Forelimb muscle (tissue), 1 donor: ENCODE measurements at regions not wholly inside any gene's neighbourhood (a gene's known extent, or its start where the extent isn't known, plus 50 kb on each side); places are given as distances from the start of the nearest gene placed in this dataset.

Experiments used
- DNase-seq: peaks from one replicate; pipeline ENCODE4 v3.0.0-alpha.2; 2013; ENCODE audit warnings: low read depth

DNA sequence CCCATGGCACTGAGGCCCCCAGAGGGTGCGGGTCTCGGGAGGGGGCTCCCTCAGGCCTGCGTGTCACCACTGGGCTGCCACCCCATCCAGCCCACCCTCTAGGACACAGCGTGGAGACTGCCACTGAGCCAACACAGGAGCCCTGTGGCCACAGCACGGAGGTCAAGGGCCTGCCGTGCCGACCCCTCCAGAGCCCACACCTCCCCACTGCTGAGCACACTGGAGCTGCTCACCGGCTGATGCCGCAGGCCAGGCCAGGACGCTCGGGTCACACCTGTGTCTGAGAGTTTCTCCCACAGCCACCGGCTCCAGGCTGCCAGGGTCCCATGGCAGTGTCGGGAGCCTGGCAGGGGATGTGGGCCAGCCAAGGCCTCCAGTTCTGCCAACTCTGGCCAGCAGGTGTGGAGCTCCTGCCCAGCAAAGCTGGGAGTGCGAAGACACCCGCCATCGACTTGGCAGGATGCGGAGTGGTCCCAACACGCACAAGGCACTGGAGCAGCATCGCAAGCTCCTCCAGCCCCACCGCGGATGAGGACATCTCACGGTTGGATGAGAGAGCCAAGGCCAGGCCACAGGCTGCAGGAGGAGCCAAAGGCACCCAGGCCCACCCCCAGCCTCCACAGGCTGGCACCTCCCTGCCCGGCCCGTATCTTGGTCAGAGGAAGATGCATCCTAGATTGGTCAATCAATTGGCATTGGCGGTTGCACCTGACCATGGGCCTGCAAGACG is 187.1 kb downstream of the BRD1 start:
- no peak for DNase-seq

DNA sequence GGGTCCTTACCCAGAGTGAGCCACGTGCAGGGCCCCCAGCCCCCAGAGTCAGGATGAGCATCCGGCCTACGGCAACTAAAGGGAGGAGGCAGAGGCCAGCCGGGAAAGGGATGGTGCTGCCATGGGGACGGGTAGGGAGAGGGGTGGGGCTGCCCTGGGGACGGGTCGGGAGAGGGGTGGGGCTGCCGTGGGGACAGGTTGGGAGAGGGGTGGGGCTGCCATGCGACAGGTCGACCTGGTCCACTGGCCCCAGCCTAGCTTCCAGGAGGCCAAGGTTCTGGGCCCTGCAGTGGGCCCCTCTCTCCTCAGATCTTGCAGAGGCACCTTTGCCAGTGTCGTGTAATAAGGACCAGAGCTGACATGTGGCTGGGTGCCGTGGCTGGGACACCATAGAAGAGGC is 187.7 kb downstream of the BRD1 start:
- DNase-seq, result no peak

DNA sequence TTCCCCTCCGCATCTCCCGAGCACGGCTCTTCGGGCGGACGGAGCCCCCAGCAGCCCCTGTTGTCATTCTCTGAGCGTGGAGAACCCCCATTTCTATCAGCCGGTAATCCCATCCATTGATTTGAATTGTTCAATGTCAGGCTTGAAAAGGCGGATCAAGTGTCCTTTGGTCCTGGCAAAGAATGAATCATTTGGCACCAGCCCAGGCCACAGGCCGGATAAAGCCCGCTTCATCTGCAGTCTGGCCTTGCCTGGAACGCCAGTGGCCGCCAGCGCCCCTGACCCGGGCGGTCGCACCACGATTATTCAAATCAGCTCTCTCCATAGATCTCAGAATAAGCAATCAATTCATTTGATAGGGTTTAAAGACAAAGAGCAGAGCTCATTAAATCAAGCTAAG is 188.9 kb downstream of the BRD1 start:
- no peak for DNase-seq

DNA sequence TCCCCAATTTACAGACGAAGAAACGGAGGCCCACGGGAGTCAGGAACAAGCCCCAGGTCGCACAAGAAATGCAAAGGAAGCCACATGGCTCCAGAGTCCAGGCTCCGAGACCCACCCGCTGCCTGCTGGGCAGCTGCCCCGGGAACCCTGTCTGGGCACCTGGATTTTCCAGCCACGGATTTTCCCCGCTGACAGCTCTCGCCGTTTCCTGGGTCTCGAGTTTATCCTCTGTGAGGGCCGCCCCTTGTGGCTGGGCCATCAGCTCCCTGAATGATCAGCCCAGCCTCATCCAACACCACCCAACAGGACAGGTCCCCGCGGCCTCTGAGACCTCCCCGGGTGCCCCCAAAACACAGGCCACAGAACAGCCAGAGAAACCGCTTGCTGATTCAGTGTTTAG is 189.7 kb downstream of the BRD1 start:
- no peak for DNase-seq

DNA sequence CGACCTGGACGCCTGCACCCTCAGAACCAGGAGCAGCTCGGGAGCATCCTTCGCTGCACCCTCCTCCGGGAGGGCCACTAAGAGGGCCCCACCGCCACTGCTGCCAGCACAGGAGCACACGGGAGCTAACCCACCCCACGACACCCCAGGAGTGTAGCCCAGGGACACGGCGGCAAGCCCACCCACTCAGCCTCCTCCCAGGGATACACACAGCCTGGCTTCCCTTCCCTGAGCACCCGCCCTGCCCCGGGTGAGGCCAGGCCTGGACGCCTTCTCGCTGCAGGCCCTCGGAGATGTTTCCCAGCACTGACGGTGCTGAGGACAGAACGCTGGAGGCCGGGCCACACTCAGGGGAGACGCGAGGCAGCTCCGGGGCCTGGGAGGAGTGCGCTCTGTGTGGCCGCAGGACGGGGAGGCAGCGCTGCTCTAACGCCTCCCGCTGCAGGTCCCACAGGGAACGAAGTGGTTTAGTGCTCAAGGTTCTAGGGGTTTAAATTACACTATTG is 190.4 kb downstream of the BRD1 start:
- DNase-seq, result no peak

DNA sequence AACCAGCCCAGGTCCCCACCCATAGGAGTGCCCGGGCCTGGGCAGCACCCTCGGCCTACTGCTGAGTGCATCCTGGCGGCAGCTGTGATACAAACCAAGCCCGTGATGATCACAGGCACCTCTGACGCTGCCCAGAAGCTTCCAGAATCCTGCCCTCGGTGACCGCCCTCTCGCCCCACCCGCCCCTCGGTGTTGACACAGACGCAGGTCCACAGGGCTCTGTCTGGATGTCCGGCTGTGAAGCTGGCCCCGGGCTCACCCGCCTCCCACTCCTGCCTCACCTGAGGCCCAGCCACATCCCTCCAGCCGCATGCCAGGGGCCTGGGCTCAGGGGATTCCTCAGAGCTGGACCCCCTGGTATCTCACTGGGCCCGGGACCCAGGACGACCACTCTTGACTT is 191.0 kb downstream of the BRD1 start:
- no peak for DNase-seq

DNA sequence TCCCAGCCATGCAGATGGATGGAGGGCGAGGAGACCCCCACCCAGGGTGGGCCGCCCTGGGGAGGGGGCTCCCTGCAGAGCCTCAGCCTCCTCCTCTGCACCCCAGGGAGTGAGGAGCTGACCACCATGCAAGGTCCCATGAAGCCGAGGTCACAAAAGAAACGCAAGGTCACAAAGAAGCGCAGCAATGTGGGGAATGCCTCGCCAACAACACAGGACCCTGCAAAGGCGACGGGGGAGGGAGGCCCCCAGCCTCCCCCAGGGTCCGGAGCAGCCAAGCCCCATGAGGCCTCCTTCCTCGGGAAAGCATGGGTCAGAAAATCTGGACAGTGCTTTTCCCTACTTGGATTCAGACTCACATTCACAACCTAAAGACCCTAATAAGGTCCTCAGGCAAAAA is 191.5 kb downstream of the BRD1 start:
- no peak for DNase-seq

DNA sequence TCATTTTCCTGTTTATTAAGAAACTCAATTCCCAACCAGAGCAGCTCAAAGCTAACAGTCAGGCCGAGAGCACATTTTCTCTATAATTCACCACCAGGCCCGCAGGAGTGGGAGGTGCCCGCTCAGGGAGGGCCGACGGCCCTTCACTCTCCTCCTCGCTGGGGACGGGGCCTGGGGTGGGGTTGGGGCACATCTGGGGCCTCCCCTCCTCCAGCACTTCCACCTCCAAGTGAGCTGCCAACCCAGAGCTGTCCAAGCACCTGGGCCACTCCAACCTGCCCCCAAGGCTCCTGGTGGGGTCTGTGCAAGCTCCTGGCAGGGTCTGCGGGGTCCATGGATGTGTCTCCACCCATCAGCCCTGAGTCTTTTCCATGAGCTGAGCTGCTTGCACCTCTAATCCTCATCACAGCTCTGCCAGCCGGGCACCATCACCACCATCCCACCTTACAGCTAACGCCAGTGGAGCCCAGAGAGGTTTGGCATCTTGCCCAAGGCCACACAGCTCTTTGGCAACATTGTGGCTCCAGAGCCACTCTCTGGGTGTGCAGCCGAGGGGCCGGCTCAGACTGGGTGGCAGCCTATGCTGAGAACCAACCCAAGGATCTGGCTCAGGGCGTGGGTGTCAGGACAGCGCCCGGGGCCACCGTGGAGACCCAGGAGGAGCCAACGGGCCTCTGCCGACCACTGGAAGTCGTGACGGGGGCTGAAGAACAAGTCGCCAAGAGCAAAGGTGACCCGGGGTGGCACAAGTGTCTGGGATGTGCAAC is 193.5 kb downstream of the BRD1 start:
- DNase-seq, result no peak

DNA sequence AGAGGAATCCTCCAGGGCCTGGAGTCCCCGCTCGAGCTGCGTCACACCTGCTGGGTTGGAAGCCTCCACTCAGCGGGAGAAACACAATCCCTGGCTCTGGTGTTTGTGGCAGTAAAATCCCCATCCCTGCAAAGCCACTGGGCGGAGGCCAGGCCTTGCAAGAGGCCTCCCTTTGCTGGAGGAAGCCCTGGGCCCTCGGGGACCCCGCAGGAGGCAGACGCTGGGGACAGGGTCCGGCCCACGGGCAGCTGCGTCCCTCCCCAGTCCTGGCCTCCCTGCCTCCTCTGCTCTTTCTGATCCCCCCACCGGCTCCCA is 194.7 kb downstream of the BRD1 start:
- no peak for DNase-seq

DNA sequence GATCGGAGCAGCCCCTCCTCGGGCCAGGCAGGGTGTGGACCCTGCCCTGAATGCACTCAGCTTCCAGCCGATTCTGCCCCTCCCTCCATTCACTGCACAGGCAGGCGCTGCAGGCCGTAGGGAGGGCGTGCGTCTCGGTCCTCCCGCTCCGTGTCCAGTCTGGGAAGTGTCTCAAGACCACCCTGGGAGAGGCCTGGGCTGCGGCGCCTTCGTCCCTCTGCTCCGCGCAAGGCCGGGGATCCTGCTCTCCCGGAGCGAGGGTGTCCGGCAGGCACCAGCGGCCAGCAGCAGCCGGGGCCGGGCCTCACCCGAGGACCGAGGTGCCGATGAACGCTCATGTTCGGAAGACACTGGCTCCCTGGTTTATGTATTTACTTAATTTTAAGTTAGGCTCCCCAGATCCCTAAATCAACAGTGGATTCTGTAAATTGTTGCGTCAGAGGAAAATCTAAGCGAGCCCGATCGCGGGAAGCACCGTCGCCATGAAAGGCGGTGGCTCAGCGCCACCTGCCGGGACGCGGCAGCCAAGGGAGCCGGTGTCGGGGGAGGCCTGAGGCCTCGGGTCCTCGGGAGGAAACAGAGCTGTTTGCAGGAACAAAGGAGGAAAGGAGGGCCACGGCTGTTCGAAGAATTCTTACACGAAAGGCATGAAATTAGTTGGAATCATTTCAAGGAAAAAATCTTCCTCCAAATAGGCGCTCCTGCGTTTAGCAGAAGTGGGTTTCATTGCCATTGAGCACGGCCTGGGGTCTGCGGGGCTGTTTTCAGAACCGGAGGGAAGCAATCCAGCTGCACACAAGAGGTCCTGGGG is 195.3 kb downstream of the BRD1 start:
- DNase-seq, result peak; percentile 56

DNA sequence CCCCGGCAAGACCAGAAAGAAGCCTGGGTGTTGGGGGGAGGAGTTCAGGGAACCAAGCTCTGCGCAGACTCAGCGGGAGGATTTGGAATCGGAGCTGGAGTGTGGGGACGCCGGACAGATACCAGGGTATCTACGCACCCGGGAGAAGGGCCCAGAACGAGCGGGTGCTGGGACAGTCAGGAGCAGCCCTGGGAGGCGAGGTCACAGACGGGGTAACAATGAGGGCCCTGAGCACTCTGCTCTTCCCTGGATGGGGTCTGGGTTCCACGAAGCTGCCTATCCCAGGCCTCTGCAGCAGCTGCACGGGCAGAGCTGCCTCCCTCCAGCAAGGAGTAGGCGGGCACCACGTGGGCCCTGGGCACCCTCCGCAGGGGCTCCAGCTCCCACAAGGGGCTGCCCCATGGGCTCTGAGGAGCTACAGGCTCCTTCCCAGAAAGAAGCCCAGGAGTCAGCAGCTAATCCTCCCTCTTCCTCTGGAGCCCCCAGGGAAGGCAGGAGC is 197.2 kb downstream of the BRD1 start:
- no peak for DNase-seq

DNA sequence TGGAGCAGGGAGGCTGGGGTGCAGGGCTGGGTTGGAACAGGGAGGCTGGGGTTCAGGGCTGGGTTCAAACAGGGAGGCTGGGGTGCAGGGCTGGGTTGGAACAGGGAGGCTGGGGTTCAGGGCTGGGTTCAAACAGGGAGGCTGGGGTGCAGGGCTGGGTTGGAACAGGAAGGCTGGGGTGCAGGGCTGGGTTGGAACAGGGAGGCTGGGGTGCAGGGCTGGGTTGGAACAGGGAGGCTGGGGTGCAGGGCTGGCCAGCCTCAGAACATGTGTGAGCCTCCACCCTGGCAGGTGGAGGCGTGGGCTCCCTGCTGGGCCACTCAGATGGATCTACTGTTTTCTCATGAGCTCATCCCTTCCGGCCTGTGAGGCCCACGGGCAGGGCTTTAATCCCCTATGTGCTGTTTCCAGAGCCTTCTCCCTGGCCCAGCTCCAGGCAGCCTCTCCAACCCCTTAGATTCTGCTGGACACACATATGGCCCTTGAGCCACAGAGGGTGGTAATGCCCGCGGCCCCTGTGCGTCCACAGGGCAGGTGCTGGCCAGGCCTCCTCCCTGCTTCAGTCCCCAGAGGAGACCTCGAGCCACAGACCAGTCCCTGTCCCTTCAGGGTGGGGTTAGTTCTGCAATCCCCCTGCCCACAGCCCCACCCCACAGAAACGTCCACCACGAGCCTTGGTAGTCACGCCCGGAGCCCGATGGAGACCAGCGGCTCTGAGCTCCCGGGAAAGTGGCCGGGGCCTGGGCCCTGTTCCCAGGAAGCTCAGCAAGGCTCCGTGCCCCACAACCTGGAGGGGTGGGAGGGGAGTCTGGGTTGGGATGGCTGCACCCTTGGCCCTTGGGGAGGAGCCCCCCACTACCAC is 197.9 kb downstream of the BRD1 start:
- DNase-seq, result no peak

DNA sequence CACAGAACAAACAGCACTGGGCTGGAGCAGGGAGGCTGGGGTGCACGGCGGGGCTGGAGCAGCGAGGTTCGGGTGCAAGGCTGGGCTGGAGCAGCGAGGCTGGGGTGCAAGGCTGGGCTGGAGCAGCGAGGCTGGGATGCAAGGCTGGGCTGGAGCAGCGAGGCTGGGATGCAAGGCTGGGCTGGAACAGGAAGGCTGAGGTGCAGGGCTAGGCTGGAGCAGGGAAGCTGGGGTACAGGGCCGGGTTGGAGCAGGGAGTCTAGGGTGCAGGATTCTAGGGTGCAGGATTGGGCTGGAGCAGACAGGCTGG is 198.5 kb downstream of the BRD1 start:
- DNase-seq, result no peak

DNA sequence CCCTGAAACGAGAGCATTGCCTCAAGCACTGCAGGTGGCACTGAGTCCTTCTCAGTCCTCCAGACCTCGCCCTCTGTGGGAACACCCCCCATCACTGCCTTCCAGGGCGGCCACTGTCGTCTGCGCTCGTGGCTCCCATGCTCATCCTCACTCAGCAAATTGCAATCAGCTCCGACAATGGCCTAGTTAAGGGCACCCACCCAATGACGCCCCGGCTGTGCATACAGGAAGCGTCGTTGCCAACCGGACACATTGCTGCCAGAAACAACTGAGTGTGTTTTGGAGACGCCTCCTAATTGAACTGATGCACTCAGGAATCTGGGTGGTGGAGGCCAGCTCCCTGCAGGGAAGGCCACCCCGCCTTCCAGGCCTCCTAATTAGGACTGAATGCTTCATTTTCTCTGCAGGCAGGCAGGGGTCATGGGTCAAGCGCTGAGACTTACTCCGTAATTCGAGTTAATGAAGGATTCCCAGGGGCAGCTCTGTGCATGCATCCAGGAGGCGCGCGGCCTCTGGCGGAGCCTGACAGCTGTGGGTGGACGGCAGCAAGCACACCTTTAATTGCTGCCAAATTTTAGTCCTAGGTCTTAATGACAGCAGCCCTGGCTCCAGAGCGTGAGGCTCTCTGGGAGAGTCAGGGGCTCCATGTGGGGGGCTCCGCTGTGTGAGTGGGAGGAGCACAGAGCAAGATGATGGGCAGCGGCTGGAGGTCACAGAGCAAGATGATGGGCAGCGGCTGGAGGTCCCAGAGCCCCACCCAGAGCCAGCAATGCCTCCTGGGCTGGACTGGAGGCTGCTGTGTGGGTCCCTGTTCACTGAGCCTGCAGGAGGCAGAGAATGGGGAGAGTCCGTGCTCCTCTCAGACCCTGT is 199.0 kb downstream of the BRD1 start:
- no peak for DNase-seq

DNA sequence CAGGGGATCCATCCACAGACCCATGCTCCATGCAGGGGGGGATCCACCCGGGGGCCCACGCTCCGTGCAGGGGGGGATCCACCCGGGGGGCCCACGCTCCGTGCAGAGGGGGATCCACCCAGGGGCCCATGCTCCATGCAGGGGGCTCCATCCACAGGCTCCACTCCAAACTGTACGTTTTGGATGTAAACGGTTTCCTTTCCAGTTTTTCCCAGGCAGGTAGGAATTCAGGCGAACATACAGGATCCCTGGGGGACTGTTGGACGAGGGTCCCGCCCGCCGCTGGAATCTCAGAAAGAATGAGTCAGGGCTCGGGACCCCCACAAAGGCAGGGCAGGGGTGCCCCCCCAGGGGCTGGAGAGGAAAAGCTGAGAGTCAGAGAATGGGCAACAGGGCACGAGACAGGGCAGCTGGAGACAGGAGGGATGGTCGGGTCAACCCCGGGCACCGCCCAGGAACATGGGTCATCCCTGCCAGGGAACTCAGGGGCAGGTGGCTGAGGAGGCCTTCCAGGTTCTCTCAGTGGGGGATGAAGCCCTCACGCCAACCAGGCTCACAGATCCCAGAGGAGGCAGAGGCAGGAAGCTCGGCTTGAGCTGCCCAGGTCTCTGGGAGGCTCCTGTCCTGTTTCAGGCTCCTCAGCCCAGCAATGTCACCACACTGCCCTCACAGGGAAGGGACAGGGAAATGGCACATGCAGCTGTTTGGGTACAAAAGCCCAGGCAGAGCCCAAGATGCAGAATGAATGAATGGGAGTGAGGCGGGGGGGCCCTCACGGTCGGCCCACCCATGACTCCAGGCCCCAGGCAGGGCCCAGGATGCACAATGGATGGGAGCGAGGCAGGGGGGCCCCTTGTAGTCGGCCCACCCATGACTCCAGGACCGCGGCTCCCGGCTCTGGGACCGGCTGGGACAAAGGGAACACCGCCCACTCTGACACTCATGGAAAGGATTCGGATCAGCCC is 200.2 kb downstream of the BRD1 start:
- DNase-seq, result no peak

DNA sequence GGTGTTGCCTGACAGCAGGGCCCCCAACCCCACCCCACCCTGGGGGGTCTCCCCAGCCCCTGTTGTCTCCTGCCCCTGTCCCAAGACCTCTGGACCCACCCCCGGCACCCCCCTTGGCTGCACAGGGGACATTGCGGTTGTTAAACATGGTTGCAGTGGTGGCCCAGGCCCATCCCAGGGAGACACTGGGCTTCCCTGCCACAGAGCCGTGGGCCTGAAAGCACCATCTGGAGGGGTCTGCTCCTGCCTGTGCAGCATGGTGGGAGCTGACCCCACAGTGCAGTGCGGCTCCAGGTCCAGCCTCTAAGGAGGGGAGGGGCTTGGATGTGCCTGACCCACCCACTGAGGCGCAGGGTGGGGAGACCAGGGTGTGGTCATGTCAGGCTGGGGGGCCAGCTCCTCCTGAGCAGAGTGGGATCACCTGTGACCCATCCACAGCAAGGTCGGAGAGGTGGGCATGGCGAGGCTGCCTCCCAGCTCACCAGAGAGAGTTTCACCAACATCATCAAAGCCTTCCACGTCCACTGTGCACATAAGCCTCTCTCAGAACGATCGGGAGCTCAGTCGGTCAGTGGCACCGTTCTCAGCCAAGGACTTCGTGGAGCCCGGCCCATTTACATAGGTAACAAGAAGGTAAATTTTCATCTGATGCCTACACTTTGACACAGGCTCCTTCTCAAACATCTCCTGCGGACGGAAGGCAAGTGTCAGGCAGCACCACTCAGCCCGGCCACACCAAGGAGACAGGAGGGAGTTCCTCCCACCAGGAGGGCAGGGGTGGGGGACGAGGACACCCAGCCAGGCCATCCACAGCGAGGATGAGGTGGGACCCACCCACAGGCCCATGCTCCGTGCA is 201.1 kb downstream of the BRD1 start:
- no peak for DNase-seq

DNA sequence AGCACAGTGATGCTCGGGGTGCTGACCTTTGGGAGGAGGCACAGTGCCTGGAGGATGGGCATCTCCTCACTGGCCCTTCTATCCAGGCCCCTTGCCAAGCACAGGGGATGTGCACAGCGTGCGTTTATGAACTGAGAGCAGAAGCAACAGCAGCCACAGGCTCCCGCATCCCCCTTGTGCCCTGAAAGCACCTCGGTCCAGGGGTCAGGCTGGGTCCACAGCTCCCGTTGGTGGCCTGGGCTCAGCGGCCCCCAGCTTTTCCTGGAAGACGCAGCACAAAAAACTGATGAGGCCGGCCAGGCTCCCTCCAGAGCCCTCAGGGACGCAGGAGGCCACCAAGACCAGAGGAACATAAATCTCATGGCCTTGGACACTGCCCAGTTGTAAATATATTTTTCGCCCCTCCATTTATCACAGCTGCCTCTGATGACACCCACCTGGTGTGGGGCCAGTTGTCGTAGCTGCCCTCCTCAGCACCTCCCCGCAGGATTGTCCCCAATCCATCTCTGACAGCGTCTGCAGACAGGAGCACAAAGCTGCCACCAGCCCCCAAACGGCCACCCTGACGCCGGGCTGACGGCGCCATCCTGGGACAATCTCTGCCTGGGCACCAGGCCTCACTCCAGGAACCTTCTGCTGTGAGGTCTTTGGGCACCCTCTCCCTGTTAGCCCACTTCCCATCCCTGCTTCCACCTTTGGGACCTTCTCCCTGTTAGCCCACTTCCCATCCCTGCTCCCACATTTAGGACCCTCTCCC is 203.1 kb downstream of the BRD1 start:
- DNase-seq, result no peak

DNA sequence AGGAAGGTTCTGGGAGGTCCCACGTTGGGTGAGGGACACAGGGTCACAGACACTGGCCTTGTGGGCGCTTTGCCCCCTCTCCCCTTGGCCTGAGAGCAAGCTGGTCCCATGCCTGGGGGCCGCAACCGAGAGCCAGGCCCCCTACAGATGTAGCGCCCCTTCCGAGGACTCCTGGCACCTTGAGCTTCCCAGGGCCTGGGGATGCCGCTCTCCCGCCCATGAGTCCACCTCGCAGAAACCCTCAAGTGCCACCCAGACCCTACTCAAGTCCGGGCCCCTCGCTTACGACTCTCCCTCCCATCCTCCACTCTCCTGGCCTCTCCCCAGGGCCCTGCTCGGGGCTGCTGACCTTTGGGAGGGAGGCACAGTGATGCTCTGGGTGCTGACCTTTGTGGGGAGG is 204.0 kb downstream of the BRD1 start:
- DNase-seq, result no peak
